ENCODE measurements at regions not wholly inside any gene's neighbourhood (a gene's known extent, or its start where the extent isn't known, plus 50 kb on each side); places are given as distances from the start of the nearest gene placed in this dataset.

- Histone ChIP-seq H3K4me3 (no peak overlapping the region), H3K9ac (ENCODE audit: insufficient read length) (no peak overlapping the region), H3K27ac (no peak overlapping the region), H3K9me3 (ENCODE audit: low read depth, low read length) (no peaks in the 10 kb centered on the region), H3K36me3 (ENCODE audit: insufficient read depth, low read length) (no peaks in the 10 kb centered on the region)
- DNase-seq (ENCODE audit: low read depth, low spot score), result no peak
- TF ChIP-seq FOXP2 (optimal IDR thresholded peaks at IDR 0.05; ENCODE audit: control extremely low read depth, extremely low read length, insufficient read depth) (no peak), POLR2AphosphoS5 (IDR thresholded peaks at IDR 0.05; ENCODE audit: borderline replicate concordance, low read depth, low read length) (no peak), EZH2 (IDR thresholded peaks at IDR 0.05) (no peak)
Measured at GRCh38 chr1:96355961-96356360, 365.6 kb upstream of the PTBP2 start.

DNA sequence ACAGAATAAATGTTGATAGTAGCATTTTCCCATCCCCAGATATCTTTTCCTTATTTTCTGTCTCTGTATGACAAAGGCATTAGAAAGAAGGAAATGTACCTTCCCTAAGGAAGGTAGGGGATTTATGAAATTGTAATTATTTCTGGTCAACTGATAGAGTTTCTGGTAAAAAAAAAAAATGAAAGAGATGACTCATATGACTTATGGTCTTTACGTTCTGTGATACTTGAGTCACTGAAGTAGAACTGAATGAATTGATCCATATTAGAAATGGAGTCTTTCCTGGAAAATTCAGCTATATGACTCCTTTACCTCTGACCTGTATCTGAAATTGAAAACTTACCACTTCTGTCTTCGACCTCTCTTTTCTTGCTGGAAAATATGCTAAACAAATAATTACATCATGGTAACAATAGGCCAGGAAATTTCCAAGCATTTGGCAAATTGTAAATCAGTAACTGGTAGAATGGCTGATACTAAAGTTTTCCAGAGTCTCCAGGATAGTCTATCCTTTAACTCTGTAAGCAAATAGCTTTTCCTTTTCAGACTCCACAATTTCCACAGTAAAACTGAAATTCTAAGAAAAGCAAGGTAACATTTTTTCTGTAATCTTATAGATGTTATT is 364.3 kb upstream of the PTBP2 start:
- H3K36me3 ChIP-seq (ENCODE audit: insufficient read depth, low read length), result no peaks in the 10 kb centered on the region
- no peak overlapping the region for H3K27ac ChIP-seq
- TF ChIP-seq FOXP2 (optimal IDR thresholded peaks at IDR 0.05; ENCODE audit: control extremely low read depth, extremely low read length, insufficient read depth) (no peak), EZH2 (IDR thresholded peaks at IDR 0.05) (no peak), POLR2AphosphoS5 (IDR thresholded peaks at IDR 0.05; ENCODE audit: borderline replicate concordance, low read depth, low read length) (no peak)
- DNase-seq (ENCODE audit: low read depth, low spot score), result no peak
- H3K9me3 ChIP-seq (ENCODE audit: low read depth, low read length), result no peaks in the 10 kb centered on the region
- H3K4me3 ChIP-seq, result no peak overlapping the region
- no peak overlapping the region for H3K9ac ChIP-seq (ENCODE audit: insufficient read length)

DNA sequence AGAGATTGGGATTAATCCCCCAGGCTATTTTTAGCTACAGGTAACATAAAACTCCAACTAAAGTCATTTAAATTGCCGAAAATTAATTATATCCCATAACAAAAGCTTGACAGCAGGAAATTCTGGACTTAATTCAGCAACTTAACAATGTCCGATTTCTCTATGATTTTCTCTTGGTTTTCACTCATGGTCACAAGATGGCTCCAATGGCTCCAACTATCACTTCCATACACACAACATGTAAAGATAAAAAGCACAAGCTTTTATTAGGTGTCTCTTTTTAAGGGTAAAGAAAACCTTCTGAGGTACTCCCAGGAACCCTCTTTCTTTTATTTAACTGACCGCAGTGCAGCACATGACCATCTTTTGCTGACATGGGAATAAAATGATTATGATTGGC is 363.5 kb upstream of the PTBP2 start:
- Histone ChIP-seq H3K4me3 (no peak overlapping the region), H3K27ac (no peak overlapping the region), H3K9me3 (ENCODE audit: low read depth, low read length) (no peaks in the 10 kb centered on the region), H3K9ac (ENCODE audit: insufficient read length) (no peak overlapping the region), H3K36me3 (ENCODE audit: insufficient read depth, low read length) (no peaks in the 10 kb centered on the region)
- TF ChIP-seq EZH2 (IDR thresholded peaks at IDR 0.05) (no peak), FOXP2 (optimal IDR thresholded peaks at IDR 0.05; ENCODE audit: control extremely low read depth, extremely low read length, insufficient read depth) (no peak), POLR2AphosphoS5 (IDR thresholded peaks at IDR 0.05; ENCODE audit: borderline replicate concordance, low read depth, low read length) (no peak)
- no peak for DNase-seq (ENCODE audit: low read depth, low spot score)

DNA sequence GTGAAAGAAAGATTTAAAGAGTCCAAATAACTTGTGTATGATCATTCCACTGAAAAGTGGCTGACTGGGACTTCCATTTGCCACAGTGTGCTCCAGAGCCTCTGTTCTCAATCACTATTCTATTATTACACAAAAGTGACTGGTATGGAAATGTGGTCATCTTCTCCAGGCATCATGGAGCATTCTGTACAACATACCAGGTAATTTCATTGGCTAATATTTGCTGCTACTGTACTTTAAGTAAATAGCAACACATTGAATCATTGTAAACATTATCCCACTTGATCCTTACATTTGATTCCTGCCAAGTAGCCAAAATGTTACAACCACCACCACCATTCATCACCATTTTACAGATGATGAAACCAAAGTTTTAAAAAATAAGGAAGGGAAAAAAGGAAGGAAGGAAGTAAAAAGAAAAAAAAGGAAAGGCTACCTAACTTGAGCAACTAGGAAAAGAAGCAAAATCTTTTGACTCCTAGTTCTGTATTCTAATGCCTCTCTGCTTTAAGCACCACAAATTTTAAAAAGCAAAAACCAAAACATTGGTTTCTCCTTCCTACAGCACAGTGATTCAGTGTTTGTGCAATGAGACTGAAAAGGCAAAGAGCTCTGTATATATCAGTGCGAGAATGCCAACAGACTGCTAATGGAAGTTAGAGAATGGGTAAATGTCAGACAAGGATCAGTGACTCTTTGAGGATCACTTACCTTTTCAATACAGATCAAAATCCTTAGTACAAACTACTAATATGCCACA is 361.4 kb upstream of the PTBP2 start:
- TF ChIP-seq EZH2 (IDR thresholded peaks at IDR 0.05) (no peak), POLR2AphosphoS5 (IDR thresholded peaks at IDR 0.05; ENCODE audit: borderline replicate concordance, low read depth, low read length) (no peak), FOXP2 (optimal IDR thresholded peaks at IDR 0.05; ENCODE audit: control extremely low read depth, extremely low read length, insufficient read depth) (no peak)
- Histone ChIP-seq H3K4me3 (no peak overlapping the region), H3K9ac (ENCODE audit: insufficient read length) (no peak overlapping the region), H3K27ac (no peak overlapping the region), H3K36me3 (ENCODE audit: insufficient read depth, low read length) (no peaks in the 10 kb centered on the region), H3K9me3 (ENCODE audit: low read depth, low read length) (no peaks in the 10 kb centered on the region)
- DNase-seq (ENCODE audit: low read depth, low spot score), result no peak

GRCh38 chr1:96361271-96361856 is 360.2 kb upstream of the PTBP2 start:
- H3K4me3 ChIP-seq, result no peak overlapping the region
- H3K27ac ChIP-seq, result no peak overlapping the region
- H3K36me3 ChIP-seq (ENCODE audit: insufficient read depth, low read length), result no peaks in the 10 kb centered on the region
- no peak for DNase-seq (ENCODE audit: low read depth, low spot score)
- H3K9ac ChIP-seq (ENCODE audit: insufficient read length), result no peak overlapping the region
- TF ChIP-seq POLR2AphosphoS5 (IDR thresholded peaks at IDR 0.05; ENCODE audit: borderline replicate concordance, low read depth, low read length) (no peak), FOXP2 (optimal IDR thresholded peaks at IDR 0.05; ENCODE audit: control extremely low read depth, extremely low read length, insufficient read depth) (no peak), EZH2 (IDR thresholded peaks at IDR 0.05) (no peak)
- H3K9me3 ChIP-seq (ENCODE audit: low read depth, low read length), result no peaks in the 10 kb centered on the region

GRCh38 chr1:96361961-96362360 is 359.6 kb upstream of the PTBP2 start:
- Histone ChIP-seq H3K9me3 (ENCODE audit: low read depth, low read length) (no peaks in the 10 kb centered on the region), H3K36me3 (ENCODE audit: insufficient read depth, low read length) (no peaks in the 10 kb centered on the region), H3K27ac (no peak overlapping the region), H3K9ac (ENCODE audit: insufficient read length) (no peak overlapping the region), H3K4me3 (no peak overlapping the region)
- no peak for DNase-seq (ENCODE audit: low read depth, low spot score)
- no peak for TF ChIP-seq FOXP2 (optimal IDR thresholded peaks at IDR 0.05; ENCODE audit: control extremely low read depth, extremely low read length, insufficient read depth)
- TF ChIP-seq EZH2 (IDR thresholded peaks at IDR 0.05), result no peak
- no peak for TF ChIP-seq POLR2AphosphoS5 (IDR thresholded peaks at IDR 0.05; ENCODE audit: borderline replicate concordance, low read depth, low read length)

DNA sequence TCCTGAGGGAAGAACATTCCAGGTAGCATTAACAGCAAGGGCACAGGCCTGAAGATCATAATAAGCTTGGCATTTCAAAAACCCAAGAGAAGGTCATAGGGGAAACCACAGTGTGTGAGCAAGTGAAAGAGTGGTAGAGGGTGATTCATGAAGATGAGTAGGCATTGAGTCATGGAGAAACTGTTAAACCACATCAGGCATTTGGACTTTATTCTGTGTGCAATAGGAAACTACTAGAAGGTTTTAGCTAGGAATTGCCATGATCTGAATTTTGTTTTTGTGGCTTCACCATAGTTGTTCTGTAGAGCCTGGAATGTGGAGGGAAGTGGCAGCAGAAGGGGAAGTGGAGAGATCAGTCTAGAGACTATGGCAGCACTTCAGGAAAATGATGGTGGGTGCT is 359.0 kb upstream of the PTBP2 start:
- Histone ChIP-seq H3K9ac (ENCODE audit: insufficient read length) (no peak overlapping the region), H3K9me3 (ENCODE audit: low read depth, low read length) (no peaks in the 10 kb centered on the region), H3K27ac (no peak overlapping the region), H3K36me3 (ENCODE audit: insufficient read depth, low read length) (no peaks in the 10 kb centered on the region), H3K4me3 (no peak overlapping the region)
- TF ChIP-seq FOXP2 (optimal IDR thresholded peaks at IDR 0.05; ENCODE audit: control extremely low read depth, extremely low read length, insufficient read depth), result no peak
- TF ChIP-seq POLR2AphosphoS5 (IDR thresholded peaks at IDR 0.05; ENCODE audit: borderline replicate concordance, low read depth, low read length), result no peak
- TF ChIP-seq EZH2 (IDR thresholded peaks at IDR 0.05), result no peak
- DNase-seq (ENCODE audit: low read depth, low spot score), result no peak

DNA sequence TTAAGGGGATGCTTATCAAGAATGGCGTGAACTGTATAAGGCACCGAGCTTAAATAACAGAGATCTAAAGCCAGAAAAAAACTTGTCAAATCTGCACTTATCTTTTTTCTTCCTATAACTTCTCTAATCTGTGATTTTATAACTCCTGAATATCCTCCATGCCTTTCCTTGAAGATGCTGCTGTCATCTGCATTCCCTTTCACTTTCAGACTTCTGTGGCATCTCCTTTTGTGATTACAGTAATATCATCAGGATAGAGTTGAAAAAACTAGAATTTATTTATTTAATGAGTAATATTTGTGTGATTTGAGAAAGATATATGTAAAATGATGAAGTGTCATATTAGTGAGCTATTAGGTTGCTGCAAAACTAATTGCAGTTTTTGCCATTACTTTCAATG is 357.8 kb upstream of the PTBP2 start:
- Histone ChIP-seq H3K27ac (no peak overlapping the region), H3K9ac (ENCODE audit: insufficient read length) (no peak overlapping the region), H3K4me3 (no peak overlapping the region), H3K36me3 (ENCODE audit: insufficient read depth, low read length) (no peaks in the 10 kb centered on the region), H3K9me3 (ENCODE audit: low read depth, low read length) (no peaks in the 10 kb centered on the region)
- no peak for DNase-seq (ENCODE audit: low read depth, low spot score)
- no peak for TF ChIP-seq FOXP2 (optimal IDR thresholded peaks at IDR 0.05; ENCODE audit: control extremely low read depth, extremely low read length, insufficient read depth)
- TF ChIP-seq POLR2AphosphoS5 (IDR thresholded peaks at IDR 0.05; ENCODE audit: borderline replicate concordance, low read depth, low read length), result no peak
- TF ChIP-seq EZH2 (IDR thresholded peaks at IDR 0.05), result no peak

All from SK-N-MC (cell line).